NCI-H128 (cell line): ENCODE measurements at regions not wholly inside any gene's neighbourhood (a gene's known extent, or its start where the extent isn't known, plus 50 kb on each side); places are given as distances from the start of the nearest gene placed in this dataset.
"Not testable (repeated sequence)": the region's sequence is repeated elsewhere in the genome, so short reads cannot be mapped to it uniquely, and the experiment has no call there.

Experiments
- DNase-seq: peaks from one replicate; lab custom pipeline; 2025; ENCODE audit not compliant: unreplicated experiment; lab: John Stamatoyannopoulos, UW

DNA sequence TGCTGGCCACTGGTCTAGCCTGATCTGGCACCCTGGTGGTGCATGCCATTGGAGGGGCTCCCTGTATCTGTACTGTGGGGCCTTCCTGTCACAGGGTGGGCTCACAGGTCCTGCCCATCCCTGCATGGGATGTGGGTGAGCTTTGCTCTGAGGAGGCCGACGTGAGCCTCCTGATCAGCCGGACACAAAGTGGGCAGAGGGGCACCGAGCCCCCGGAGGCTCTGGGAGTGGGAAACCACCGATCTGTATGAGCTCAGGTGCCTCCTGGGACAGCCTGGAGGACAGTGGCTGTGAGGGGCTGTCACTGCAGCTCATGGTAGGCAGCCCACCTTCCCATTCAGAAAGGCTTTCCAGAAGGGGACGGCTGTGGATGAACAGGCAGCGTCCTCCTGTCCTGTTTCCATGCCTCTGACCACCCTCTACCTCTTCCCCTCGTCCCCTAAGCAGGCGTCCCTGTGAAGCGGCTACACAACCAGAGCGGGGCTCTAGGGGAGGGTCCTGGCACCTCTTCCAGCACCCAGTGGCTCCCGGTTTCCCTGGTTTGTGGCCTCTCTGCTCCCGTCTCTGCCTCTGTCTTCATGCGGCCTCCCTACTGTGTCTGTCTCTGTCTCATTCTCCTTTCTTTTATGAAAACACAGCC lies 112.5 kb upstream of the OTOS start:
- no peak for DNase-seq

DNA sequence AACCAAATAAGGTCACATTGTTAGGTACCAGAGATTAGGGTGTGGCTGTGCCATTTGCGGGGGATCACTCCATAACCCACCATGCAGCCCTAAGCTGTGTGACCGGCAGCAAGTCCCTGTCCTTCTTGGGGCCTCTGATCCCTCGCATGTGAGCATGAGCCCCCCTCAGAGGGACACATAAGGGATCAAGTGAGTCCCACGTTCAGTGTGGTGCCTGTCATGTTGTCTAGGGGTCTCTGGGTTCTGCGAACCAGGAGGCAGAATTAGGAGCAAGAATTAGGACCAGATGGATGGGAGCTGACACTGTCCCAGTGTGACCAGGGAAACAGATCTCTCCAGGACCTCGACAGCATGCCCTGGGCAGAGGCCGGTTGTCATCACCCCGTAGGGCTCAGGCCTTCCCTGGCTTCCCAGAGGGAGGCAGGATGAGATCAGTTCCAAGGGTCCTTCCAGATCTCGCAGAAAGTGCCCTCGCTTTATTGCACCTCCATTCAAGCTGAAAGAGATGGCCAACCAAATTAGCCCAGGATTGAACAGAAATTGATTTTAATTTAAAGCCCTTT lies 113.2 kb upstream of the OTOS start:
- no peak for DNase-seq

DNA sequence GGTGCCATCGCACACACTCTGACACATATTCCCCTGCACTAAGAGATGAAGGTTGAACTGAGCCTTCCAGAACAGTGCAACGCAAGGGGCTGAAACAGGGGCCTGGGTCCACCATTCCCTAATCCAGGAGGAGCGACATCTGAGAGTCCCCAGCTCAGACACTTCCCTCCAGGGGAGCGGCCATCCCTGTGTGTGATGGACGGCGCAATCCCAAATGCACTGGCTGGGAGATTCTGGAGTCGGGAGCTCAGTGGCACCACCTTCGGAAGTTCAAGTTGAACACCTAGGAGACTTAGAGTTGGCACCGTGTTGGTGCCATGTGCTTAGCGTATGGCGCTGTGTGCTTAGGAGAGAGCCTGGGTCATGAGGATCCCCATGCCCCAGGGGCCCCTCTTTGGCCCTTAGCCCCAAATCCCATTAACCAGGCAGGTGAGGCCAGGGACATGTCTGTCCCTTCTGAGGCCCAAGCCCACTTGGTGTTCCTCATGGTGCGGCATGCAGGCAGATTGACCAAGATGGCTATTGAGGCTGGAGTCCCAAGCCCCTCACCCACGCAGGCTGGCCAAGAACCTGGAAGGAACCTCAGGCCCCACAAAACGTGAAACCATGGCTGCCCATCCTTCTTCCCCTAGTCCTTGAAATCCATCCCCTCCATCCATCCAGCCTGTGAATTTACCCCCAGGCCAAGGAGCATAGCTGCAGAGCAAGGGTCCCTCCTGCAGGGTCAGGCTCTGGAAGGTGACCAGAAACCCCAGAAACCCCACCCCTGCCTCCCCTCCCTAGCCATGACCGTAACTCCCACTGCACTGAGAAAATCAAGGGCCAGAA lies 114.1 kb upstream of the OTOS start:
- DNase-seq, result no peak

DNA sequence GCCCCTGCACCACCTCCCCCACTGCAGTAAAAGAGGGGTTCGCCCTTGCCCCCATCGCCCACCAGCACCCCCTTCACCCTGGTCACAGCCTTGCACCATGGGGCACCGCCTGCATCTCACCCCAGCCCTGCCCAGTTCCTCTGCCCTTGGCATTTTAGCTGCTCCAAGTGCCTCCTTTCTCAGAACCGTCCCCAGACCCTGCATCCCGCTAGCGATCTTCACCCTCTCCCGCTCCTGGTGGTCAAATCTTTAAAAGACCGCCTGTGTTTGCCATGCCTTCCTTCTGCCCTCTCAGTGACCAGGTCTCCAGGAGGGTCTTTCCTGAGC lies 114.7 kb upstream of the OTOS start:
- no peak for DNase-seq

DNA sequence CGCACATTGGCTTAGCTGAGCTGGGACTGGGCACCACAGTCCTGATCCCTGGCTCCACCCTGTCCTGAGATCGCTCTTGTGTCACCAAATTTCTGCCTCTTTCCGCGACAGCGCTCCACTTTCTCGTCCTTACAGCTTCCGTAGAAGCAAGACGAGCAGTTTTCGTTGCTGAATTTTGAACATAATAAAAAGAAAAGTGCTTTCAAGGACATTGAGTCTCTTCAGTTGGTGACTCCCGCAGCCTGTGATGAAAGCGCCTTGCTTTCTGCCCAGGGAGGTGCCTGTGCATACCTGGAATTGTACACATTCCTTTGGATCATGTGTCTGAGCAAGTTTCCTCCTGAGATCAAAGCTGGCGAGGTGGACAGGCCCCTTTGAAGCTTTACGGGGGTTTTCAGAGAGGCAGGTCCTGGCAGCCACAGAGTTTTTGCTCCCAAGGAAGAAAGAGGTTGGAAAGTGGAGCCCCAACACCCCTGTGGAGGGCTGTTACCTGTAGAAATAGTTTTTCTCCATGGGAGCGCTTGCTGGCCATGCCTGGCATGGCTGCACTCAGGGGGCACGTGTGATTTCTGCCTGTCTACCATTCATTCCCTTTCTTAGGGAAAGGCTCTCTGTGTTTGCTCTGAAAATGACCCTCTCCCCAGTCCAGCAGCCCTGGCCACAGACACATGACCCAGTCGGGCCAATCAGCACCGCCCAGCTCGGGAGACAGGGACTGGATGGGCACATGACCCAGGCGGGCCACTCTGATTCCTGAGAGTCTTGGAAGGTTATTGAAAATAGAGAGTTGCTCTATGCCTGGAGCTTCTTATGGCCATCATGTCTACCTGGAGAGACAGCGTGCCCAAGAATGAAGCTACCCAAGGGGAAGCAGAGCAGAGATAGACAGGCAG lies 115.6 kb upstream of the OTOS start:
- no peak for DNase-seq

DNA sequence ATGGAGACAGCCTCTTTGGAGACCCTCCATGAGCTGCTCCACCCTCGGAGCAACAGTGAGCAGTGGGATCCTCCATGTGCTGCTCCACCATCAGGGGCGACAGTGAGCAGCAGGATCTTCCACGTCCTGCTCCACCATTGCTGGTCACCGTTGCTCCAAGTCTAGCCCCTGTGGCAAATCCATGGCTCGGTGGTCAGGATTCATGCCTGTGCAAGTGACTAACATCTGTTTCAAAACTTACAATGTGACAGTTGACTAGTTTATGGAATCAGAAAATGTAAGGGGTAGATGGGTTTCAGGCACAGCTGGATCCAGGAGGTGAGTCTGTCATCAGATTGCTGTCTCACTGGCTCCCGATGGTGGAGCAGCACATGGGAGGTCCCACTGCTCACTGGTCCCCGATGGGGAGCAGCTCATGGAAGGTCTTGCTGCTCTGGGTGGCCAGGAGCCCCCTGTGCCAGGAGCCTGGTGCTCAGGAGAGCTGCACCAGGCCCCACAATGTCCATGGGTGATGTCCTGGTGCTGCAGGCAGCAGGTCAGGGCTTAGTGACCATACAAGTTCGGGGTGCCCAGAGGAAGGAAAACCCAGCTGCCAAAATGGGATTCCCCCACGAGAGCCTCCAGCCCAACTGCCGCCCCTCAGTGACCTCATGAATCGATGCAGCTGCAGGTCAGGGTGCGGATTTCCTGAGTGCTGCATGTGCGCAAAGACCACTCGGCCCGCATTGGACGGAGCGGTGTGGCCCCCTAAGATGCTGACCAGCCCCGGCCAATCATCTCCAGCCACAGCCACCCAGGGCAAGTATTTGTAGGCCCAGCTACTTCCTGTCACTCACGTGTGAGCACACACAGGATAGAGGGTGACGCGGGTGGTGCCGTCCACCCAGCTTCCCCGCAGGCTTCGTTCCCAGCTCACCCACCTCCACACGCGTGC lies 116.5 kb upstream of the OTOS start:
- no peak for DNase-seq

DNA sequence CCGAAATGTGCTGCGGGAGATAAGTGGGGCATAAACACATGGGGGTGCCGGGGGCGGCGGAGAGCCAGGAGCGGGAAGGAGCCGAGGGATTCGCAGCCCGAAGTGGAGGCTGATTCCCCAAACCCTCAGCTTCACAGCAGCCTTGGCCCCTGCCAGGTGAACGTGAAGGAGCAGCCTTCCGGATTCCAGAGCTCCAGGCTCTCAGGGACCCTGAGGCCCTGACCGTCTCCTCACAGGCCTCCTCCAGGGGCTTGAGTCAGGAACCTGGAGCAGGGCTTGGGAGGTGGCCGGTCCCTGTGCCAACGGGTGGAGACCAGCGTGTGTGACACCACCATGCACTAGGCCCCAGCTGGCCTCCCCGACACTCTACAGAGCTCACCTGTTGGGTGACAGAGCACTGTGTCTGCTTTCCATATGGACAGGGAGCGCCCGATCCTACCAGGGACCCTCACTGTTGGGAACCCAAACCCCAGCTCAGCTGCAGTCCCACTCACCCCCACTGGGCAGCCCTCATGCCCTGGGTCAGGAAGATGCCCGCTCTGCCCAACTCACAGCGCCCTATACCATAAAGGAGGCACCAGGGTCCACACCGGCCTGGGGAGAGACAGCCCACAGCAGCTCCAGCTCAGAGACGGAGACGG lies 117.6 kb upstream of the OTOS start:
- no peak for DNase-seq

DNA sequence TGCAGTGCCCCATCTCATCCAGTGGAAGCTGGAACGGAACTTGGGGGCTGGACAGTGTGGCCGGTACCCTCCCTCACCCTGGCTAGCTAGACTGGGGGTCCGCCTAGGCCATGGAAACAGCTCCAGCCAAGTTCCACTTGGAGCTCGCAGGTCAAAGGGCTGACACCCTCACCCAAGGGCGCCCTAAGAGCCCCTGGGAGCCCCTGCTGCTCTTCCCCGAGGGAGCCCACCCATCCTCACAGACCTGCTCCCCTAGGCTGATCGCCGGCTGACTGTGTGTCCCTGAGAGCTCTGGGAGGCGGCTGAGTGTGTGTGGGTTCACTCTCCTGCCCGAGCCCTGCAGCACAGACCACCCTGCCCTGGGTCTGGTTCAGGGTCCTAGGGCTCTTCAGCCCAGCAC lies 118.2 kb upstream of the OTOS start:
- DNase-seq, result no peak

DNA sequence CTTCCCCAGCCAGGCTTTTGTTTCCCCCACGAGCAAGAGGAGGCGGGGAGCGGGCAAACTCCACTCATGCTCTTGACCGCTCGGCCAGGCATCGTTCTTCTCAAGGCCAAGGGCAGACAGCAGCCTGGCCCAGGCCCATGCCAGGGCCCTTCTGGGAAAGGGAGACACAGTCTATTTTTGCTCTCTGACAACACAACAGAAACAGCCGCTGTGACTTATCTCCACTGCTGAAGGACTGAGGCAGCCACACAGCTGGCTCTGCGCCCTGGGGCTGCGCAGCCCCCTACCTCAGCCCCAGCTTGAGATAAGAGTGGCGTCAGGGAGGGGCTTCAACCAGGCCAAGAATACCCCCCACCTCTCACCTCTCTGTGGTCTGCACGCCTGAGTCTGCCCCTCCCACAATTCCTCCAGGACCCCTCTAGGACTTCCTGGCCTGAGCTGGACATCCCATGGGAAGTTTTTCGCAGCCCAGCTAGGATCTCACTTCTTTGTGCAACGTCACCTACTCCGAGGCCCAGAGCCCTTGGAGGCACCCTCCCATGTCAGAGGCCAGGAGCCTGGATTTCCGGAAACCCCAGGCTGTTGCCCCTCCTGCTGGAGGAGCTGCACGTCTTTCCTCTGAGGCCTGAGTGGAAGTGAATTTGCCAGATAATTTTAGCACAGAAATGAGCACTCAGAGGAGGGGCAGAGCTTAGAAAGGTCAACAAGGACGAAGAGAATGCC lies 118.9 kb upstream of the OTOS start:
- no peak for DNase-seq

DNA sequence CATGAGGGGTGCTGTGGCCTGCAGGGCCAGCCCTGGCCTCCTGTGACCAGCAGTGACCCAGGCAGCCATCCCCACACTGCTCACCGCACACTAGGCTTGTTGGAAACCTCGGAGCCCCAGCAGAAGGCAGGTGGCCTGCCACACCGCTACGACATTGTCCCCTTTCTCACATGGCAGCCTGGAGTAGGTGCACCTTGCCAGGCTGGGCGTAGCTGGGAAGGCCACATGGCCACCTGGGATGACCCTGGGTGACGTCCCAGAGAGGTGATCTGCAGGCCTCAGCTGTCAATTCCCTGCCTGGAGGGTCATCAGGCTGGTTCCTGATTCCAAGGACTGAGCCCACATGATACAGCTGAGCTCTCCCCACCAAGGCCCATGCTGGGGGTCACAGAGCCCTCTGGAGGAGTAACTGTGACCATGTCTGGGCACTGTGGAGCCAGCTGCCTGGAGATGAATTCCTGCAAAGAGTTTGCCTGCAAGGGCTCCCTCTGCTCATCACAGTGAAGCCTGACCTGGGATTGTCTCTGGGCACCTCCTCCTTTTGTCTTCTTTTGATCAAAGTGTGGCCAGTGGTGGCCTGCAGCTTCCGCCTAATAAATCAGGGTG lies 119.6 kb upstream of the OTOS start:
- DNase-seq, result no peak

DNA sequence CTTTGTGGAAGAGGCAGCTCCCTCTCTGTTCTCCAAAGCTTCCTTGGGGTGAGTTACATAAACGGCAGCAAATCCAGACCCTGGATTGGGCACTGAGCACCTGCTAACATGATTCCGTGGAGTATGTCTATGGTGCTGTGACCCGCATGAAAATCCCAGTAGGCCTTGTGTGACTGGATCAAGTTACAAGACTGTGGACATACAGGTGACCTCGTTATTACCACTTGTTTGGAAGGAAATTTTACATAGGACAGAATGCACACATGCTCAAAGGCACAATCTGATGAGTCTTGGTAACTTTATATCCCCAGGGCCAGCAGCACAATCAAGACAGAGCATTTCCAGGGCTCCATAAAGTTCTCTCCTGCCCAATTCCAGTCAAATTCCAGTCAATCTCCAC lies 120.2 kb upstream of the OTOS start:
- no peak for DNase-seq

DNA sequence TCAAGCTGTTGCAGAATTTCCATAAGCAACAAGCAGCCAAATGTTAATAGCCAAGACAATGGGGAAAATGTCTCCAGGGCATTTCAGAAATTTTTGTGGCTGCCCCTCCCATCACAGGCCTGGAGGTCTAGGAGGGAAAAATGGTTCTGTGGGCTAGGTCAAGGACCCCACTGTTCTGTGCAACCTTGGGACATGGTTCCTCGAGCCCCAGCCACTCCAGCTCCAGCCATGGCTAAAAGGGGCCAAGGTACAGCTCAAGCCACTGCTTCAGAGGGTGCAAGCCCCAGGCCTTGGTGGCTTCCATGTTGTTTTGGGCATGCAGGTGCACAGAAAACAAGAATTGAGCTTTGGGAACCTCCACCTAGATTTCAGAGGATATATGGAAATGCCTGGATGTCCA lies 122.1 kb upstream of the OTOS start:
- DNase-seq, result not testable (repeated sequence)

DNA sequence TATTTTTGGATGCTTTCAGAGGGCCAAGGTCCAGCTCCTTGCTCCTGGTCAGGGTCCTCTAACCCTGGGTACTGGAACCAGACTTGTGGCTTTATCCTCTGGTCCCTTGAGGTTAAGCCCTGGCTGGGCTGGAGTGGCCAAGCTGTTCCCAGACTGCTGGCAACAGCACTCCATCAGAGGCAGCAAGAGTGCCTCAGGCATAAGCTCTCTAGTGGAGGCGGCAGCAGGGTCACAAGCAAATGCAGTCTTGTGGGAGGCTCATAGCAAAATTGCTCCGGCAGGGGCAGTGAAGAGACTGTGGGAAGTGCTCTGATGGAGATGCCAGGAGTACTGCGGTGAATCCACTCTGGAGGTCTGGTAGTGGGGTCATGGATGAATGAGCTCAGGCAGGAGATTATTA lies 128.9 kb upstream of the OTOS start:
- no peak for DNase-seq

DNA sequence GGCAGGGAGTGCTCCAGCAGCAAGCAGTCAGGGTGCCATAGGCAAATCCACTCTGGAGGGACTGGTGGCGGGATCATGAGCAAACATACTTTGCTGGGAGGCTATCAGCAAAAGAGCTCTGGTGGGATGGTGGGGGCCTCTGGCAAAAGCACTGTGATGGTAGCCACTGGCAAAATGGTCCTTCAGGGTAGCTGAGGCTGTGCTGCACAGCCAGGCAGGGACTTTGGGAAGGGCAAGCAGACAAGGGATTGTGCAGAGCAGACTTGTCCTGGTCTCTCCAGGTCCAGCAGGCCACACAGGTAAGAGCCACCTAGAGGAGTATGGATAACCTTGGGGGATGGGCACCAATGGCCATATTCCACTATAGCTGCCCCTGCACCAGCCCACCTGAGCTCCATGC lies 129.4 kb upstream of the OTOS start:
- no peak for DNase-seq

DNA sequence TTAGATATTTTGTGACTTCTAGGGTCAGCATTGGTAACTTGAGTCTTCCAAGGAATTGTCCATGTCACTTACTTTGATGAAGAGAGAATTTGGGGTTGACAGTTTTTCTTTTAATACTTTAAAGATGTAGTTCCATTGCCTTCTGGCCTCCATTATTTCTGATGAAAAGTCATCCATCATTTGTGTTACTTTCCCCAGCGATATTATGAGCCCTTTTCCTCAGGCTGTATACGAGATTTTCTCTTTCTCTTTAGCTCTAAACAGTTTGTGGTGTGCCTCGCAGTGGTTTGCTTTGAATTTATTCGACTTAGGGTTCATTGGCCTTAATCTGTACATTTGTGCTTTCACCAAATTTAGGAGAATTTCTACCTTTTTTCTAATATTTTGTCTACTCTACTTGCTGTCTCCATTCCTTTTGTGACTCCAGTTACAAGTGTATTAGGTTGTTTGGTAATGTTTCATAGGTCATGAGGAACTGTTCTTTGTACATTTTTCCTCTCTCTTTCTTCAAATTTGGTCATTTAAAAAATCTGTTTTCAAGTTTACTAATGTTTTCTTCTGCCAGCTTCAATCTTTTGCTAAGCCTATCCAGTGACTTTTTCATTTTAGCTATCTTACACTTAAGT lies 131.4 kb upstream of the OTOS start:
- no peak for DNase-seq

DNA sequence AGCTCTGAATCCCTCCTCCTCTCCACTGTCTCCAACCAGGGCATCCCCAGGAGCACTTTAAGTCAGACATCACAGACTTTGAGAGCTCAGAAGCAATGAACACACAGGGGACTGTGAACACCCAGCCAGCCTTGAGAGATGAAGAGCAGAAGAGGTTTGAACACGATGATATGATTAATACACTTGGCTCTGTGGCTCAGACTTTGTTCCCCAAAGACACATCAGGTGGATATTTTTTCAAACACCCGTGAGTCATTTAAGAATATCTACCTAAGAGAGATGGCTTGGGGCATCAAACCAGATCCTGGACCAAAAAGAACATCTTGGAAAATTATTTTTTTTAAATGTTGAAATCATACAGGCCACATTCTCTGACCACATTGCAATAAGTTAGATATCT lies 134.9 kb upstream of the OTOS start:
- DNase-seq, result no peak

DNA sequence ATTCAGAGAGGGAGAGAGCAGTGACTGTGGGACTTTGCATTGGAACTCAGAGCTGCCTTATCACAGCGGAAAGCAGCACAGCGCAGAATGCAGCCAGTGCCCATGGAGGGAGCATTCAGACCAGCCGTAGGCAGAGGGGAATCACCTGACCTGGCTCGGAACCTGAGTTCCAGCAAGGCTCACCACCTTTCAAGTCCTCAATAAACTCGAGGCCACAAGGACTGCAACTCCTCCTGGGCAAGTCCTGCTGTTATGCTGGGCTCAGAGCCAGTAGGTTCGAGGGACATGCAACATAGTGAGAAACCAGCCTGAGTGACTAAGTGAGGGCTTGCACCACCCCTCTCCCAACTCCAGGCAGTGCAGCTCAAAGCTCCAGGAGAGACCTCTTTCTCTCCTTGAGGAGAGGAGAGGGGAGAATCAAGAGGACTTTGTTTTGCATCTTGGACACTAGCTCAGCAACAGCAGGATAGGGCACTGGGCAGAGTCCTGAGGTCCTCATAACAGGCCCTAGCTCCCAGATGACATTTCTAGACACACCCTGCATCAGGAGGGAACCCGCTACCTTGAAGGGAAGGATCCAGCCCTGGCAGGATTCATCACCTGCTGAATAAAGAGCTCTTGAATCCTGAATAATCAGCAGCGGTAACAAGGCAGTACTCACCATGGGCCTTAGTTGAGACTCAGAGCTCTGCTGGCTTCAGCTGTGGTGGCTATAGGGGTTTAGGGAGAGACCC lies 136.8 kb upstream of the OTOS start:
- DNase-seq, result no peak
